HCT116 (cell line): ENCODE measurements at regions not wholly inside any gene's neighbourhood (a gene's known extent, or its start where the extent isn't known, plus 50 kb on each side); places are given as distances from the start of the nearest gene placed in this dataset.

Experiments used
- RAD21 ChIP-seq: IDR thresholded peaks from 2 replicates; pipeline ENCODE4 v1.6.1; 2012; ENCODE audit warnings: low read depth, mild to moderate bottlenecking
- TF ChIP-seq, protein P1 (sequence below): IDR thresholded peaks from 2 replicates; pipeline ENCODE4 v1.6.1; 2012; ENCODE audit warnings: low read depth

- no peak for TF ChIP-seq RAD21
- TF ChIP-seq, protein P1, sequence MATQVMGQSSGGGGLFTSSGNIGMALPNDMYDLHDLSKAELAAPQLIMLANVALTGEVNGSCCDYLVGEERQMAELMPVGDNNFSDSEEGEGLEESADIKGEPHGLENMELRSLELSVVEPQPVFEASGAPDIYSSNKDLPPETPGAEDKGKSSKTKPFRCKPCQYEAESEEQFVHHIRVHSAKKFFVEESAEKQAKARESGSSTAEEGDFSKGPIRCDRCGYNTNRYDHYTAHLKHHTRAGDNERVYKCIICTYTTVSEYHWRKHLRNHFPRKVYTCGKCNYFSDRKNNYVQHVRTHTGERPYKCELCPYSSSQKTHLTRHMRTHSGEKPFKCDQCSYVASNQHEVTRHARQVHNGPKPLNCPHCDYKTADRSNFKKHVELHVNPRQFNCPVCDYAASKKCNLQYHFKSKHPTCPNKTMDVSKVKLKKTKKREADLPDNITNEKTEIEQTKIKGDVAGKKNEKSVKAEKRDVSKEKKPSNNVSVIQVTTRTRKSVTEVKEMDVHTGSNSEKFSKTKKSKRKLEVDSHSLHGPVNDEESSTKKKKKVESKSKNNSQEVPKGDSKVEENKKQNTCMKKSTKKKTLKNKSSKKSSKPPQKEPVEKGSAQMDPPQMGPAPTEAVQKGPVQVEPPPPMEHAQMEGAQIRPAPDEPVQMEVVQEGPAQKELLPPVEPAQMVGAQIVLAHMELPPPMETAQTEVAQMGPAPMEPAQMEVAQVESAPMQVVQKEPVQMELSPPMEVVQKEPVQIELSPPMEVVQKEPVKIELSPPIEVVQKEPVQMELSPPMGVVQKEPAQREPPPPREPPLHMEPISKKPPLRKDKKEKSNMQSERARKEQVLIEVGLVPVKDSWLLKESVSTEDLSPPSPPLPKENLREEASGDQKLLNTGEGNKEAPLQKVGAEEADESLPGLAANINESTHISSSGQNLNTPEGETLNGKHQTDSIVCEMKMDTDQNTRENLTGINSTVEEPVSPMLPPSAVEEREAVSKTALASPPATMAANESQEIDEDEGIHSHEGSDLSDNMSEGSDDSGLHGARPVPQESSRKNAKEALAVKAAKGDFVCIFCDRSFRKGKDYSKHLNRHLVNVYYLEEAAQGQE: no peak
Observed at GRCh38 chr12:107635139-107635538, 50.5 kb upstream of the PWP1 start (continued).
